AG09309 (cell line): ENCODE measurements at regions not wholly inside any gene's neighbourhood (a gene's known extent, or its start where the extent isn't known, plus 50 kb on each side); places are given as distances from the start of the nearest gene placed in this dataset.

Experiments
- DNase-seq: peaks from one replicate; pipeline ENCODE4 v3.0.0-alpha.2; 2010; ENCODE audit warnings: low read depth
- H3K4me3 ChIP-seq: 2 replicates; pipeline ENCODE4 v1.5.1; 2011; ENCODE audit warnings: mild to moderate bottlenecking, low read depth, low read length, moderate library complexity; ENCODE audit not compliant: control insufficient read depth
- TF ChIP-seq, protein P1 (sequence below): IDR thresholded peaks from 2 replicates; pipeline ENCODE4 v1.5.1; 2011; ENCODE audit warnings: mild to moderate bottlenecking, low read depth, low read length, inconsistent platforms; ENCODE audit not compliant: insufficient read depth, control insufficient read depth; ENCODE audit errors: missing control alignments

DNA sequence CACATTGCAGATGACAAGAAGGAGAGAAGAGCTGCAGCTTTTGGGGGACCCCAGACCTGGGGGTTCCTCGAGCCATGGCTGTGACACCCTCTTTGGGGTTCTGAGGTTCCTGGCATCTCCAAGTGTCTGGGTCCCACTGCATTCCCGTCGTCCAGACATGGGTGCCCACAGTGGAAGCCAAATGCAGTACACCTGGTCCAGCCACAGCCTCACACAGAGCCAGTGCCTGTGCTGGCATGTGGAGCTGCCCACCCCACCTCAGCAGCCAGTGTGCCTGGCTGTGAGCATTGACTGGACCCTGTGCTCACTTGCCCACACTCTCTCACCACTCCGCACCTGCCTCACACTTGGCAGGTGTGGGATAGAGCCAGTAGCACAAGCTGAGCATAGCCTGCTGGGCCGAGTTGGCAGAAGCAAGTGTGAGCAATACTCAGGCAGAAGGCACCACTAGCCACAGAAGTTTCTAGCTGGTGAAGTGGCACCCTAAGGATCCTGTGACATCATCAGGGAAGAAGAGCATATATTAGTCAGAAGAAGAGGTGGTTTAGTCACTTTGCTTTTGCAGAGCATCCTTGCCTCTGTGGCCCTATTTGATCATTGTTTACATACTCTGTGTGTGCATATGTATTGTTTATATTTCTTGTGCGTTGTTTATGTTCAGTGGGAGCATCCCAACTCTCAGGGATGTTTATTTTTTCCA lies 65.0 kb upstream of the MAGEB2 start:
- no peak for DNase-seq
- TF ChIP-seq, protein P1, sequence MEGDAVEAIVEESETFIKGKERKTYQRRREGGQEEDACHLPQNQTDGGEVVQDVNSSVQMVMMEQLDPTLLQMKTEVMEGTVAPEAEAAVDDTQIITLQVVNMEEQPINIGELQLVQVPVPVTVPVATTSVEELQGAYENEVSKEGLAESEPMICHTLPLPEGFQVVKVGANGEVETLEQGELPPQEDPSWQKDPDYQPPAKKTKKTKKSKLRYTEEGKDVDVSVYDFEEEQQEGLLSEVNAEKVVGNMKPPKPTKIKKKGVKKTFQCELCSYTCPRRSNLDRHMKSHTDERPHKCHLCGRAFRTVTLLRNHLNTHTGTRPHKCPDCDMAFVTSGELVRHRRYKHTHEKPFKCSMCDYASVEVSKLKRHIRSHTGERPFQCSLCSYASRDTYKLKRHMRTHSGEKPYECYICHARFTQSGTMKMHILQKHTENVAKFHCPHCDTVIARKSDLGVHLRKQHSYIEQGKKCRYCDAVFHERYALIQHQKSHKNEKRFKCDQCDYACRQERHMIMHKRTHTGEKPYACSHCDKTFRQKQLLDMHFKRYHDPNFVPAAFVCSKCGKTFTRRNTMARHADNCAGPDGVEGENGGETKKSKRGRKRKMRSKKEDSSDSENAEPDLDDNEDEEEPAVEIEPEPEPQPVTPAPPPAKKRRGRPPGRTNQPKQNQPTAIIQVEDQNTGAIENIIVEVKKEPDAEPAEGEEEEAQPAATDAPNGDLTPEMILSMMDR, result no peak
- no peak overlapping the region for H3K4me3 ChIP-seq

- DNase-seq, result no peak
- no peak overlapping the region for H3K4me3 ChIP-seq
- TF ChIP-seq, protein P1, result no peak
Observed at GRCh38 chrX:30151964-30152363, 63.4 kb upstream of the MAGEB2 start.

DNA sequence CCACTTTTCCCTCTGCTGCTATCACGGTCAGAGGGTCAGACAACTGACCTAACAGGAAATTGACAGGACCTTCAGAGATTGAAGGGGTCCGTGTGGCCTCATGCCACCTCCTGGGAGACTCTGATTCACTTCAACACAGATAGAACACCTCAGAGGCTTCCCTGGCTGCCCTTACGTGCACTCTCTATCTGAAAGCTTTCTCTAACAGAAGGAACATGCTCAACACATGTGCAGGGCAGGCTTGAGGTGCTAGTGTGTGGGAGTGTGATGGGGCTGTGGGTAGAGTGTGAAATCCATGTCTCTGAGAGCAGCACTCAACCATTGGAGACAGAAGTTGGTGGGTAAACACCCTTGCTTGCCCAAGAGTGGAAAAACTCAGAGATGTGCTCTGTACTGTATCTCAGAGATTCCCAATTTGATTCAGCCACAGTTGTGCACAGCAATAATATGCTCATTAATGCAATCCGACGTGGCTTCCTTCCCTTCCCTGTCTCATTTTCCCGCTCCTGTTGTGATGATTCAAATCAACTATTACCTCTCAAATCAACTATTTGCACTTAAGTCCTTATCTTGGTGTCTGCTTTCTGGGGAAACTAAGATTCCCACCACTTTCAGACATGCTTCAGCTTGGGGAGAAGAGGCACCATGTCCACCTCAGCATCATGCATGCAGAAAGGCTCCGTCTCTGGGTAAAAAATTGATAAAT lies 62.0 kb upstream of the MAGEB2 start:
- TF ChIP-seq, protein P1, result no peak
- no peak overlapping the region for H3K4me3 ChIP-seq
- no peak for DNase-seq

GRCh38 chrX:30153881-30154260 lies 61.5 kb upstream of the MAGEB2 start:
- TF ChIP-seq, protein P1, result no peak
- no peak overlapping the region for H3K4me3 ChIP-seq
- no peak for DNase-seq

GRCh38 chrX:30156009-30156408 lies 59.4 kb upstream of the MAGEB2 start:
- TF ChIP-seq, protein P1, result no peak
- no peak overlapping the region for H3K4me3 ChIP-seq
- DNase-seq, result no peak

DNA sequence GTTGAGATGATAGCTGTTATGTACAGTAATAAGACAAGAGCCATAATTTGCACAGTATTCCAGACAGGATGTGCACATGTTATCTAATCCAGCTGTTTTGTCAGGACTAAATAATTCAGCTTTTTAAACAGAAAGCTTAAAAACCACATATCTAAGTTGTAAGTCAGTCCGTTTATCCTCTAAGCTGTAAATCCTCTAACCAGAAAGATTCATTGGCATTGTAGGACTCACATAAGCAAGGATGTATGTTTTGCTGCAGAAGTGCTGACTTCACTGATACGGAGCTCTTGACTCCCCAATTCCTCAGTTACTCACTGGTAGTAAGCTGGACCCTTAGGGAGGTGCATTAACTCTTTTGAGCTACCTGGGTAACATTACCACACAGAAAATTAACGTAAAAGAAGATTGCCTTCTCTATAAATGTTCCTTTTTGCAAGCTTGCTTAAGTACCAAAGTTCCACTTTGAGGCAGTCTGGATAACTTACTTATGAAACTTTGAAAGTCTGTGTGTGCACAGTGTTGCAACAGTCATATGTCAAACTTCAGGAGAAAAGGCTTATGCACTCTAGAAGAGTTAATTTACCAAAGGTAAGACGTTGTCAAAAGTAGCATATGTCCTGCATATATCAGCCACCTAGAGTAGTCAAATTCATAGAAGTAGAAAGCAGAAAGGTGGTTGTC lies 58.3 kb upstream of the MAGEB2 start:
- TF ChIP-seq, protein P1, result no peak
- H3K4me3 ChIP-seq, result no peak overlapping the region
- no peak for DNase-seq
